Stomach (tissue), 8 donors: ENCODE measurements at regions not wholly inside any gene's neighbourhood (a gene's known extent, or its start where the extent isn't known, plus 50 kb on each side); places are given as distances from the start of the nearest gene placed in this dataset.

Source experiments
- DNase-seq, 2 donors: peaks; one replicate each; pipeline versions ENCODE4 v3.0.0 to v3.0.0-alpha.2; 2013 to 2019
- H3K27ac ChIP-seq, 5 donors: fragments of 200-600 bp in 4 of 5; sonication (generic) in 4 of 5; one replicate each; pipeline ENCODE4 v1.5.1; 2013 to 2019; ENCODE audit warnings: mild to moderate bottlenecking in 1 of 5, moderate library complexity in 1 of 5
- H3K27me3 ChIP-seq, 3 donors: fragments of 200-600 bp; sonication (generic); one replicate each; pipeline ENCODE4 v1.5.1; 2017 to 2019; ENCODE audit warnings: mixed run types in 1 of 3
- H3K36me3 ChIP-seq, 4 donors: fragments of 200-600 bp; sonication (generic); 1 replicate in 3 of 4; 2 replicates in 1 of 4; pipeline ENCODE4 v1.5.1; 2016 to 2019
- H3K4me1 ChIP-seq, 4 donors: fragments of 200-600 bp; sonication (generic); one replicate each; pipeline ENCODE4 v1.5.1; 2016 to 2019
- H3K4me3 ChIP-seq, 4 donors: fragments of 200-600 bp; sonication (generic) in 3 of 4; one replicate each; pipeline ENCODE4 v1.5.1; 2016 to 2019; ENCODE audit warnings: mild to moderate bottlenecking in 1 of 4
- H3K9me3 ChIP-seq, 4 donors: fragments of 200-600 bp; sonication (generic); one replicate each; pipeline ENCODE4 v1.5.1; 2016 to 2019
- EP300 ChIP-seq: sonication (generic); formaldehyde crosslinking; IDR thresholded peaks from one replicate; pipeline ENCODE4 v1.6.1; 2017; ENCODE audit warnings: antibody characterized with exemption
- POLR2A ChIP-seq, 4 donors: fragments of 450-650 bp; IDR thresholded peaks; one replicate each; pipeline ENCODE4 v1.6.1; 2016; ENCODE audit warnings: antibody characterized with exemption in 4 of 4, control low read depth in 2 of 4, mild to moderate bottlenecking in 1 of 4, moderate library complexity in 1 of 4
- POLR2AphosphoS5 ChIP-seq, 3 donors: sonication (generic); formaldehyde crosslinking; IDR thresholded peaks; one replicate each; pipeline ENCODE4 v1.6.1; 2016; ENCODE audit warnings: antibody characterized with exemption in 3 of 3
- whole genome bisulfite sequencing, 5 donors: extraction: QIAGEN DNeasy Blood & Tissue Kit in 3 of 5; methylation state at CpG; one replicate each; pipeline versions ENCODE4 v1.1.5 to v1.1.7; 2013 to 2018; 5-methylcytosine and 5-hydroxymethylcytosine counted together
- intact Hi-C: fragments of 100-400 bp; cut with DNase I; formaldehyde crosslinking; loops from one replicate; pipeline ENCODE4 v1.15.1; 2023; ENCODE audit warnings: low total_unique reads
- TF ChIP-seq, protein P1 (sequence below), 7 experiments: fragments of 450-650 bp in 4 of 7; fragments of 200-600 bp in 3 of 7; sonication (generic) in 3 of 7; IDR thresholded peaks; one replicate each; pipeline ENCODE4 v1.5.1; 2016 to 2019; ENCODE audit warnings: antibody characterized with exemption in 7 of 7, control low read depth in 2 of 7, mild to moderate bottlenecking in 1 of 7
- donor health status: healthy with polysubstance abuse.
- donor health status: Bipolar disorder and iron deficiency.
- donor health status: healthy.

DNA sequence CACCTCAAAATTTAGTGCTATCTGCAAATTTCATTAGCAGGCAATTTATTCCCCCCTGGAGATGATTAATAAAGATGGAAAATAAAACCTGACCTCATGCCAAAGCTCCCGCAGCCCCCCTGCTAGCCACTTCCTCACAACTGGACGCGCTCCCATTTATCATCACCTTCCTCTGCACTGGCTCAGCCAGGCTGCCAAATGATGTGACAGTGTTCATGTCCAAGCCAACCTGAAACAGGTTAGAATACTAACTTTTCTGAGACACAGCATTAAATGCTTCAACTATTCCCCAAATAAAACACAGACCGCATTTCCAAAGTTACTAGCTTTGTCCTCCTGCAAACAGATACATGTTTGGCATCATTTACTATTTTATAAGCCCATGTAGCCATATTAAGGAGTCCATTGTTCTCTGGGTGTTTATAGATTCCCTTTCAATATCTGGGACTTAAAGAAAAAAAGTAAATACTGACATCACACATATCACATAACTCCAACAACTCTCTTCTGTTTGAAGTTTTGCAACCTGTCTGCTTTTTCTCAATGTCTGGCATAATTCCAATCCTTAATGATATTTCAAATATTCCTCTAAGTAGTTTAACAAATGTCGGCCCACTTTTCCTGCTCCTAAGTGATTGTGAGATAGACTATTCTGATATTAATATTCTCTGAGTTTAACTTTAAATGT, 829.7 kb upstream of the FAT3 start:
- Histone ChIP-seq H3K4me3 (no peak overlapping the region), H3K36me3 (no peaks in the 10 kb centered on the region), H3K27me3 (no peaks in the 10 kb centered on the region), H3K27ac (no peak overlapping the region), H3K9me3 (no peaks in the 10 kb centered on the region), H3K4me1 (peaks cover 0 to 19% (median 9%) of the 10 kb centered on the region in 4 donors)
- DNase-seq, result peak in 1 of 2 donors; percentile 27
- TF ChIP-seq EP300, result no peak
- no peak for TF ChIP-seq POLR2AphosphoS5 (IDR thresholded peaks at IDR 0.05)
- TF ChIP-seq, protein P1, sequence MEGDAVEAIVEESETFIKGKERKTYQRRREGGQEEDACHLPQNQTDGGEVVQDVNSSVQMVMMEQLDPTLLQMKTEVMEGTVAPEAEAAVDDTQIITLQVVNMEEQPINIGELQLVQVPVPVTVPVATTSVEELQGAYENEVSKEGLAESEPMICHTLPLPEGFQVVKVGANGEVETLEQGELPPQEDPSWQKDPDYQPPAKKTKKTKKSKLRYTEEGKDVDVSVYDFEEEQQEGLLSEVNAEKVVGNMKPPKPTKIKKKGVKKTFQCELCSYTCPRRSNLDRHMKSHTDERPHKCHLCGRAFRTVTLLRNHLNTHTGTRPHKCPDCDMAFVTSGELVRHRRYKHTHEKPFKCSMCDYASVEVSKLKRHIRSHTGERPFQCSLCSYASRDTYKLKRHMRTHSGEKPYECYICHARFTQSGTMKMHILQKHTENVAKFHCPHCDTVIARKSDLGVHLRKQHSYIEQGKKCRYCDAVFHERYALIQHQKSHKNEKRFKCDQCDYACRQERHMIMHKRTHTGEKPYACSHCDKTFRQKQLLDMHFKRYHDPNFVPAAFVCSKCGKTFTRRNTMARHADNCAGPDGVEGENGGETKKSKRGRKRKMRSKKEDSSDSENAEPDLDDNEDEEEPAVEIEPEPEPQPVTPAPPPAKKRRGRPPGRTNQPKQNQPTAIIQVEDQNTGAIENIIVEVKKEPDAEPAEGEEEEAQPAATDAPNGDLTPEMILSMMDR (IDR thresholded peaks at IDR 0.05), result no peak
- no peak for TF ChIP-seq POLR2A (IDR thresholded peaks at IDR 0.05)
- intact Hi-C loops, result no loop called here
- 15 to 24% (median 19%) methylated on average over 5 of the region's 5 CpGs for WGBS, 5 donors

DNA sequence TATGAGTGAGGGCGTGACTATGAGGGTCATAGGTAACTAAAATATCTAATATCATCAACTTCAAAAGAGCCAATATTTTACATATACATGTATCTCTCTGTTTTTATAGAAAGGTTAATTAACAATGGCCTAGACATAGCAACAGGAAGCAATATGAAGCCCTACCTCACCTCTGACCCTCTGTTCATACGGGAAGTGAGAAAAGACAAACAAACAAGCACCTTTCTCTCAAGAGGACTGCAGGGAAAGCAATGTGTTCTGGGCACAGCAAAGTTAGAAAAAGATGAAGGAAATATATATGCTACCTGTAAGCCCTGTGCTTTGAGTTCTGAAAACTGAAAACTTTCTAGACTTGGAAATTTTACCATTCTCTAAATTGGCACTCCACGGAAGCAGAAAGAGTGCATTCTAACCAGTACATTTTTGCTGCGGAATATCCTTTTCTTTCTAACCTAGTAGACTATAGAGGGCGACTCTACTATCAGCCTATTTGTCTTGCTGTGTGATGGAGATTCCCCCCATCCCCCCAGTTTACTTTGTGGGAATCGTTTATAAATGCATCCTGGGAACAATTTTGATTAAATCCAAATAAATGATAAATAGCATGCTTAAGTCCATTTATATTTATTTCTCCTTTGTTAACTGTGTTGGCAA, 830.4 kb upstream of the FAT3 start:
- intact Hi-C loops, result no loop called here
- DNase-seq, result peak in 1 of 2 donors; percentile 7
- Histone ChIP-seq H3K27me3 (no peaks in the 10 kb centered on the region), H3K4me1 (peaks cover 0 to 19% (median 9%) of the 10 kb centered on the region in 4 donors), H3K27ac (no peak overlapping the region), H3K36me3 (no peaks in the 10 kb centered on the region), H3K9me3 (no peaks in the 10 kb centered on the region), H3K4me3 (no peak overlapping the region)
- TF ChIP-seq, protein P1 (IDR thresholded peaks at IDR 0.05), result no peak
- TF ChIP-seq POLR2A (IDR thresholded peaks at IDR 0.05), result no peak
- TF ChIP-seq EP300, result no peak
- no peak for TF ChIP-seq POLR2AphosphoS5 (IDR thresholded peaks at IDR 0.05)
- 46 to 57% (median 49%) methylated on average over 6 of the region's 6 CpGs for WGBS, 5 donors

DNA sequence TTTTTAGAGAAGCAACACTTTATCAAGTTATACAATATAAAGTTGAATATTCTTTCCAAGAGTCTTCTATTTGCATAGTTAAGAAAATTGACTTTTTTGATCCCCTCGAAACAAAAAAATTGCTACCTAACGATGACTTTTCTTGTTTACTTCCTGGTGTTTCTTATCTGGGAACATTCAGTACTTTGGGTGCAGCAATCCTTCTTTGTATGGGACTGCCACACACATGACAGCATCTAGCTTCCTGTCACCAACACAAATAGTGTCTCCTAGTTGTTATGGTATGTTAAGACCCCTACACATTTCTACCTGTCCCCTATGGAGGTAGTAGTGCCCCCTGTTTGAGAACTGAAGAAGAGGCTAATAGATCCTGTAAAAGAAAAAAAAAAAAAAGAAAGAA, 841.7 kb upstream of the FAT3 start:
- Histone ChIP-seq H3K9me3 (no peaks in the 10 kb centered on the region), H3K4me3 (no peak overlapping the region), H3K4me1 (no peaks in the 10 kb centered on the region), H3K36me3 (no peaks in the 10 kb centered on the region), H3K27ac (no peak overlapping the region), H3K27me3 (no peaks in the 10 kb centered on the region)
- 27 to 60% (median 38%) methylated on average over 2 of the region's 2 CpGs for WGBS, 5 donors
- intact Hi-C loops, result no loop called here
- TF ChIP-seq POLR2AphosphoS5 (IDR thresholded peaks at IDR 0.05), result peak in 2 of 3 donors; percentile 46 to 59
- no peak for TF ChIP-seq POLR2A (IDR thresholded peaks at IDR 0.05)
- DNase-seq, result no peak

DNA sequence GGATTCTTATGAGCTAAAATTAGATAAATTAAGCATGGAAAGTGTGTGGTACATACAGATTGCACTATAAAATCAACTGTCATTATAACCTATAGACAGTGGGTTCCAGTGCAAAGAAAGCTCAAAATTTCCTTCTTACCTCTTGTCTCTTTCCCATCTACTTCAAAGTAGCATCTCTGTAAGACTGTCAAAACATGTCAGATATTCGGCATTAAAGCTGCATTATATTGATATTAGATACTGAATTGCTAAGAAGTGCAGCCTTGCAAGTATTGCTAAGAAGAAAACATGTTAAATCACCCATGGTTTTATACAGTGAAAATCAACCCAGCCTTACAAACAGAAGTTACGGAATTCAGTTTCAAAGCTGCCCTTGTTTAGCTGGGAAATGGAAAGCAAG, 849.8 kb upstream of the FAT3 start:
- Histone ChIP-seq H3K27me3 (no peaks in the 10 kb centered on the region), H3K27ac (no peak overlapping the region), H3K9me3 (no peaks in the 10 kb centered on the region), H3K4me3 (no peak overlapping the region), H3K36me3 (no peaks in the 10 kb centered on the region), H3K4me1 (no peaks in the 10 kb centered on the region)
- WGBS, 5 donors, result 28 to 55% (median 46%) methylated on average over 2 of the region's 2 CpGs
- TF ChIP-seq, protein P1 (IDR thresholded peaks at IDR 0.05), result no peak
- no peak for TF ChIP-seq EP300
- no peak for TF ChIP-seq POLR2AphosphoS5 (IDR thresholded peaks at IDR 0.05)
- no peak for TF ChIP-seq POLR2A (IDR thresholded peaks at IDR 0.05)
- intact Hi-C loops, result no loop called here
- no peak for DNase-seq

DNA sequence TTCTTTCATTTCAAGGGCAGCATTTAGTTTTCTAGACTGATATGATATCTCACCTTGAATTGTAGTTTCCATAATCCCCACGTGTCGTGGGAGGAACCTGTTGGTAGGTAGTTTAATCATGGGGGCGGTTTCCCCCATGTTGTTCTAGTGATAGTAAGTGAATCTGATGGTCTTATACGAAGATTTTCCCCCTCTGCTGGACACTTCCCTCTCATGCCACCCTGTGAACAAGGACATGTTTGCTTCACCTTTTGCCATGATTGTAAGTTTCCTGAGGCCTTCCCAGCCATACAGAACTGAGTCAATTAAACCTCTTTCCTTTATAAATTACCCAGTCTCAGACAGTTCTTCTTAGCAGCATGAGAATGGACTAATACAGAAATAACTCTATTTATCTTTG, 851.1 kb upstream of the FAT3 start:
- no peak for TF ChIP-seq POLR2A (IDR thresholded peaks at IDR 0.05)
- no peak for TF ChIP-seq EP300
- no peak for TF ChIP-seq POLR2AphosphoS5 (IDR thresholded peaks at IDR 0.05)
- TF ChIP-seq, protein P1 (IDR thresholded peaks at IDR 0.05), result no peak
- H3K9me3 ChIP-seq, result no peaks in the 10 kb centered on the region
- H3K27me3 ChIP-seq, result no peaks in the 10 kb centered on the region
- WGBS, 5 donors, result 59 to 81% (median 68%) methylated on average over 4 of the region's 4 CpGs
- no peaks in the 10 kb centered on the region for H3K4me1 ChIP-seq
- H3K27ac ChIP-seq, result no peak overlapping the region
- H3K4me3 ChIP-seq, result no peak overlapping the region
- intact Hi-C loops, result no loop called here
- H3K36me3 ChIP-seq, result no peaks in the 10 kb centered on the region
- no peak for DNase-seq
